GM12872 (cell line): ENCODE measurements at regions not wholly inside any gene's neighbourhood (a gene's known extent, or its start where the extent isn't known, plus 50 kb on each side); places are given as distances from the start of the nearest gene placed in this dataset.

Experiments used
- CTCF ChIP-seq: IDR thresholded peaks from 3 replicates; pipeline ENCODE4 v1.5.1; 2011; ENCODE audit warnings: low read depth, mild to moderate bottlenecking, low read length, moderate library complexity; ENCODE audit not compliant: insufficient read depth

- no peak for TF ChIP-seq CTCF
Measured at GRCh38 chr16:87200637-87201036, 116.6 kb downstream of the C16orf95 start.

- TF ChIP-seq CTCF, result no peak
Measured at GRCh38 chr16:87201052-87201451, 116.1 kb downstream of the C16orf95 start.

GRCh38 chr16:87201790-87202189 lies 115.4 kb downstream of the C16orf95 start:
- TF ChIP-seq CTCF, result no peak

GRCh38 chr16:87202346-87202745 lies 114.8 kb downstream of the C16orf95 start:
- TF ChIP-seq CTCF, result no peak

- TF ChIP-seq CTCF, result peak; percentile 91
Measured at GRCh38 chr16:87203060-87203656, 114.0 kb downstream of the C16orf95 start.

- TF ChIP-seq CTCF, result no peak
Measured at GRCh38 chr16:87206646-87207451, 110.3 kb downstream of the C16orf95 start.

- no peak for TF ChIP-seq CTCF
Measured at GRCh38 chr16:87207509-87207908, 109.7 kb downstream of the C16orf95 start.
